Ishikawa (cell line): ENCODE measurements at regions not wholly inside any gene's neighbourhood (a gene's known extent, or its start where the extent isn't known, plus 50 kb on each side); places are given as distances from the start of the nearest gene placed in this dataset.

Experiments used
- CEBPB ChIP-seq: IDR thresholded peaks from 2 replicates; pipeline ENCODE4 v1.6.1; 2012
- EP300 ChIP-seq: IDR thresholded peaks from 2 replicates; pipeline ENCODE4 v1.6.1; 2012; ENCODE audit warnings: borderline replicate concordance
- NFIC ChIP-seq: IDR thresholded peaks from 2 replicates; pipeline ENCODE4 v1.6.1; 2012
- RAD21 ChIP-seq: IDR thresholded peaks from 2 replicates; pipeline ENCODE4 v1.6.1; 2012; ENCODE audit warnings: low read depth
- TCF12 ChIP-seq: IDR thresholded peaks from 2 replicates; pipeline ENCODE4 v1.6.1; 2012; ENCODE audit warnings: low read depth
- YY1 ChIP-seq: IDR thresholded peaks from 2 replicates; pipeline ENCODE4 v1.6.1; 2012; ENCODE audit warnings: low read depth

- TF ChIP-seq RAD21 (peak; percentile 59), NFIC (peak; percentile 54; the same call in 1 of the 2 replicates), EP300 (peak; percentile 44; the same call in 1 of the 2 replicates), YY1 (no peak), TCF12 (peak; percentile 73), CEBPB (no peak)
Observed at GRCh38 chr21:32096411-32096810, 182.4 kb downstream of the MIS18A start.
